ENCODE measurements at regions not wholly inside any gene's neighbourhood (a gene's known extent, or its start where the extent isn't known, plus 50 kb on each side); places are given as distances from the start of the nearest gene placed in this dataset.

DNA sequence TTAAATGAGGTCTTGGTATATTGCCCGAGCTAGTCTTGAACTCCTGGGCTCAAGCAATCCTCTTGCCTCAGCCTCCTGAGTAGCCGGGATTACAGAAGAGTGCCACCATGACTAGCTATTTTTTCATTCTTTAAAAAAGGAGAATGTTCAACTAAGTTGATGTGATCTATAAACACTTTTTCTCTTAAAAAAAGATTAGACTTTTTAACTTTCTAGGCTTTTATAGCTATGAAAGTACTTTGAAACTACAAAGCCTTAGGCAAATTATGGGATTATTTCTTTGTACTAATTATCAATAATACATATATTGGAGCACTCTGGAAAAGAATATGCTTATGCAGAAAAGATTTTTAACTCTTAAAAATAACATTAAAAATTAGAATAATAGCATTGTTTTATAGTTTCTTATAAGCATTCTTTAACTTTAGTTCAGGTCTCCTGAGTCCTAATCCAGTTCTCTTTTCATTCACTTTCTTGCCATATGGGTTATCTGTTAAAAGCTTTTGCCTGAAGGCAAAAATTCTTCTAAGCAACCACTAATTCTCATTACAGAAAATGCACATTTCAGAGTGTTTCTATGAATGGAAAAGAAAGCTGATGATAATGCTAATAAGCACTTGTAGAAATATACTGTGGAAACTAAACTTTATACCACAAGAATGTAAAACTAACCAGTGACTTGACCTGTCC, 87.8 kb downstream of the DPPA2 start:
- CTCF ChIA-PET: no interaction called here
- DNase-seq (ENCODE audit: low read depth): no peak

GRCh38 chr3:109229174-109229847, 87.0 kb downstream of the DPPA2 start:
- Histone ChIP-seq H3K27me3 (ENCODE audit: control insufficient read depth, insufficient read depth, low read length) (no peaks in the 10 kb centered on the region), H3K36me3 (ENCODE audit: control insufficient read depth, insufficient read depth, low read length) (no peaks in the 10 kb centered on the region), H3K4me3 (ENCODE audit: low read depth, low read length) (no peak overlapping the region)
- TF ChIP-seq CTCF (IDR thresholded peaks at IDR 0.05; ENCODE audit: insufficient read depth, low read depth, low read length): no peak
- no peak for DNase-seq (ENCODE audit: low read depth)
- CTCF ChIA-PET: no interaction called here
- POLR2A ChIA-PET: no interaction called here

More for the DNA sequence above, 87.8 kb downstream of the DPPA2 start:
- Histone ChIP-seq H3K36me3 (ENCODE audit: control insufficient read depth, insufficient read depth, low read length) (no peaks in the 10 kb centered on the region), H3K4me3 (ENCODE audit: low read depth, low read length) (no peak overlapping the region), H3K27me3 (ENCODE audit: control insufficient read depth, insufficient read depth, low read length) (no peaks in the 10 kb centered on the region)
- POLR2A ChIA-PET: no interaction called here
- TF ChIP-seq CTCF (IDR thresholded peaks at IDR 0.05; ENCODE audit: insufficient read depth, low read depth, low read length): no peak

GRCh38 chr3:109234300-109234699, 82.0 kb downstream of the DPPA2 start:
- no peak for TF ChIP-seq CTCF (IDR thresholded peaks at IDR 0.05; ENCODE audit: insufficient read depth, low read depth, low read length)
- POLR2A ChIA-PET: no interaction called here
- CTCF ChIA-PET: no interaction called here
- Histone ChIP-seq H3K36me3 (ENCODE audit: control insufficient read depth, insufficient read depth, low read length) (no peaks in the 10 kb centered on the region), H3K4me3 (ENCODE audit: low read depth, low read length) (no peak overlapping the region), H3K27me3 (ENCODE audit: control insufficient read depth, insufficient read depth, low read length) (no peaks in the 10 kb centered on the region)
- no peak for DNase-seq (ENCODE audit: low read depth)

DNA sequence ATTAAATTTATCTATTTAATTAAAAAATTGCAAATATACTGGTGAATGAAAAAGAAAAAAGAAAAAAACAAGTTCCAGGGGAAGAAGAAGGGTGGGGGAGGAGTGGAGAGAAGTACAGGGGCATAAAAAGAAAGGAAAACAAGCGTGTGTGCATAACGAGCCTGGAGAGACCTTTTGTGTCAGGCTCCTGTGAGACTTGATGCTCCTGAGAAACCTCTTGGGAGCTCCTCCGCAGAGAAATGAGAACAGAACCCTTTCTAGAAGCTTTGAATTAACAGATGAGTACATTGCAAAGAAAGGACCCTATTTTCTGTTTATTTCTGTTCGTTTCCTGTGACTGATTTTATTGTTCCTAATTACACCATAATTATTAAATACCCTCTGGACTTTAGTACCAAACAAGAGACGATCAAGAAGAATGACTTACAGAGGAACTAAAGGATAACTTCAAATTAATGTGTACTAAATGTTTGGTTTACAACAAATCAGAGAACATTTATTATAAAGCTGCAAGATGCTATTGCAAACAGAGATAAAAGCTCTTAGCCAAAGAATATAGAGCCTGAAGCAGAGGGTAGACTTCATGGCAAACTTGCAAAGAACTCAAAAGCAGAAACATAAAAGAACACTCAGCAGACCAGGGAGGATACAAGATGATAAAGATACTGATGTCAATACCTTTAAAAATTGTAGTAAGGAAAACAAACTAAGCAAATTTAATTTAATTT, 74.7 kb downstream of the DPPA2 start:
- Histone ChIP-seq H3K4me3 (ENCODE audit: low read depth, low read length) (no peak overlapping the region), H3K27me3 (ENCODE audit: control insufficient read depth, insufficient read depth, low read length) (no peaks in the 10 kb centered on the region), H3K36me3 (ENCODE audit: control insufficient read depth, insufficient read depth, low read length) (no peaks in the 10 kb centered on the region)
- ChIA-PET CTCF (no interaction called here), POLR2A (no interaction called here)
- no peak for TF ChIP-seq CTCF (IDR thresholded peaks at IDR 0.05; ENCODE audit: insufficient read depth, low read depth, low read length)
- DNase-seq (ENCODE audit: low read depth): no peak

GRCh38 chr3:109242187-109242523, 74.2 kb downstream of the DPPA2 start:
- ChIA-PET CTCF (no interaction called here), POLR2A (no interaction called here)
- Histone ChIP-seq H3K27me3 (ENCODE audit: control insufficient read depth, insufficient read depth, low read length) (no peaks in the 10 kb centered on the region), H3K36me3 (ENCODE audit: control insufficient read depth, insufficient read depth, low read length) (no peaks in the 10 kb centered on the region), H3K4me3 (ENCODE audit: low read depth, low read length) (no peak overlapping the region)
- DNase-seq (ENCODE audit: low read depth): no peak
- TF ChIP-seq CTCF (IDR thresholded peaks at IDR 0.05; ENCODE audit: insufficient read depth, low read depth, low read length): no peak

All from BJ (cell line).